K562 (cell line): ENCODE measurements at regions not wholly inside any gene's neighbourhood (a gene's known extent, or its start where the extent isn't known, plus 50 kb on each side); places are given as distances from the start of the nearest gene placed in this dataset.

Source experiments
- ATAC-seq: fragments of 200-7000 bp; cut with Tn5 transposase; 3 replicates; pipeline ENCODE4 v1.9.1; 2020; ENCODE audit warnings: moderate library complexity
- BruUV-seq: library from RNA; stranded (reverse); fragments of 400-500 nt; replicated peaks from 2 replicates; lab custom pipeline; 2021; lab: Mats Ljungman, UMichigan
- CTCF ChIA-PET: fragments of 300-600 bp; formaldehyde crosslinking; extraction: SDS; loops from one replicate; lab custom pipeline; 2021; ENCODE audit warnings: low intra/inter-chr PET ratio; lab: Yijun Ruan, JAX
- POLR2A ChIA-PET: fragments of 300-600, 350-650 bp; sonication (Branson Sonifier 250); formaldehyde crosslinking; extraction: SDS; loops from one replicate; lab custom pipeline; 2021; ENCODE audit warnings: antibody characterized with exemption, inconsistent platforms; lab: Yijun Ruan, JAX
- DNase-seq, 4 experiments: peaks; one replicate each; pipeline versions ENCODE4 v3.0.0 to v3.0.0-alpha.2; 2011 to 2018; ENCODE audit warnings: low spot score in 3 of 4, mixed read lengths in 3 of 4; ENCODE audit errors: extremely low read depth in 1 of 4
- FAIRE-seq: peaks from 2 replicates; lab custom pipeline; 2011; peaks lifted over from hg19 to GRCh38; lab: Jason Lieb, UNC
- H2AFZ ChIP-seq: 2 replicates; pipeline ENCODE4 v1.6.0; 2011; ENCODE audit warnings: low read depth, low read length, control low read depth, inconsistent platforms
- H3K27ac ChIP-seq: fragments of 200-600 bp; 3 replicates; pipeline ENCODE4 v1.8.0; 2011; ENCODE audit warnings: low read depth, mild to moderate bottlenecking, control low read depth, inconsistent platforms, low read length, moderate library complexity, mixed read lengths; ENCODE audit errors: extremely low read depth
- H3K27me3 ChIP-seq, 2 experiments: fragments of 300-600 bp in 1 of 2; 2 replicates in 1 of 2; 3 replicates in 1 of 2; pipeline versions ENCODE4 v1.6.0 to v1.8.0; 2011; ENCODE audit warnings: inconsistent platforms in 2 of 2, low read length in 2 of 2, mild to moderate bottlenecking in 1 of 2, mixed read lengths in 1 of 2, moderate library complexity in 1 of 2; ENCODE audit not compliant: control insufficient read depth in 2 of 2, insufficient read depth in 2 of 2
- H3K36me3 ChIP-seq: fragments of 300-600 bp; 3 replicates; pipeline ENCODE4 v1.8.0; 2011; ENCODE audit warnings: mild to moderate bottlenecking, low read length, inconsistent platforms; ENCODE audit not compliant: control insufficient read depth, insufficient read depth
- H3K4me1 ChIP-seq, 2 experiments: fragments of 200-600 bp in 1 of 2; replicated peaks in 1 of 2; 2 replicates in 1 of 2; 3 replicates in 1 of 2; pipeline versions ENCODE4 v1.5.1 to v1.8.0; 2011; ENCODE audit warnings: inconsistent platforms in 2 of 2, low read length in 2 of 2, mild to moderate bottlenecking in 1 of 2, mixed read lengths in 1 of 2, moderate library complexity in 1 of 2; ENCODE audit not compliant: control insufficient read depth in 2 of 2, insufficient read depth in 2 of 2
- H3K4me2 ChIP-seq: 2 replicates; pipeline ENCODE4 v1.6.1; 2011; ENCODE audit warnings: low read length, control low read depth, inconsistent platforms, mixed read lengths; ENCODE audit not compliant: insufficient read depth
- H3K4me3 ChIP-seq: fragments of 200-600 bp; sonication (generic), shearing (Covaris generic); 2 replicates; pipeline ENCODE4 v1.5.1; 2016; ENCODE audit warnings: control low read depth, inconsistent platforms
- H3K79me2 ChIP-seq: fragments of 200-600 bp; 3 replicates; pipeline ENCODE4 v1.8.0; 2011; ENCODE audit warnings: low read length, inconsistent platforms; ENCODE audit not compliant: control insufficient read depth, insufficient read depth
- H3K9ac ChIP-seq, 2 experiments: 2 replicates each; pipeline versions ENCODE4 v1.6.0 to v1.6.1; 2011; ENCODE audit warnings: low read depth in 2 of 2, low read length in 2 of 2, control low read depth in 1 of 2, inconsistent platforms in 1 of 2, mild to moderate bottlenecking in 1 of 2, mixed read lengths in 1 of 2; ENCODE audit not compliant: insufficient read depth in 1 of 2
- H3K9me1 ChIP-seq: one replicate; pipeline ENCODE4 v1.6.0; 2011; ENCODE audit warnings: inconsistent platforms, mild to moderate bottlenecking, low read length, moderate library complexity; ENCODE audit not compliant: control insufficient read depth, insufficient read depth
- H3K9me3 ChIP-seq: replicated peaks from 2 replicates; pipeline ENCODE4 v1.5.1; 2011; ENCODE audit warnings: low read depth, low read length, inconsistent platforms; ENCODE audit not compliant: control insufficient read depth, insufficient read depth
- H4K20me1 ChIP-seq: replicated peaks from 2 replicates; pipeline ENCODE4 v1.6.1; 2011; ENCODE audit warnings: low read length, inconsistent platforms, mixed read lengths; ENCODE audit not compliant: control insufficient read depth, insufficient read depth
- E2F6 ChIP-seq, 2 experiments: IDR thresholded peaks; 2 replicates each; pipeline ENCODE4 v1.6.1; 2011; ENCODE audit warnings: borderline replicate concordance in 1 of 2, control low read depth in 1 of 2, low read depth in 1 of 2, low read length in 1 of 2, mild to moderate bottlenecking in 1 of 2, mixed read lengths in 1 of 2, moderate library complexity in 1 of 2; ENCODE audit not compliant: insufficient read depth in 1 of 2, insufficient read length in 1 of 2, poor library complexity in 1 of 2, severe bottlenecking in 1 of 2; ENCODE audit errors: extremely low read depth in 1 of 2
- E2F8 ChIP-seq: fragments of 450-650 bp; IDR thresholded peaks from 2 replicates; pipeline ENCODE4 v1.7.1; 2018; ENCODE audit warnings: mild to moderate bottlenecking, low read depth; ENCODE audit not compliant: partially characterized antibody
- GTF2B ChIP-seq: IDR thresholded peaks from 2 replicates; pipeline ENCODE4 v1.6.1; 2011; ENCODE audit not compliant: insufficient read length; ENCODE audit errors: extremely low read depth
- MXD1 ChIP-seq: fragments of 250-450 bp; sonication (Bioruptor Pico); IDR thresholded peaks from 2 replicates; pipeline ENCODE4 v1.8.0; 2021; ENCODE audit warnings: borderline replicate concordance, mild to moderate bottlenecking, moderate library complexity; ENCODE audit not compliant: poor library complexity, severe bottlenecking
- NCOA6 ChIP-seq: fragments of 450-650 bp; IDR thresholded peaks from 2 replicates; pipeline ENCODE4 v1.6.1; 2017; ENCODE audit warnings: mild to moderate bottlenecking
- PTTG1 ChIP-seq: fragments of 450-650 bp; IDR thresholded peaks from 2 replicates; pipeline ENCODE4 v1.6.1; 2016; ENCODE audit warnings: low read depth, mild to moderate bottlenecking, missing genetic modification characterization, missing compliant biosample characterization
- RBM22 ChIP-seq: fragments of 200-400 bp; formaldehyde crosslinking; IDR thresholded peaks from 2 replicates; pipeline ENCODE4 v1.6.1; 2018; ENCODE audit warnings: low read length, low read depth; ENCODE audit not compliant: poor library complexity, severe bottlenecking
- ZBTB12 ChIP-seq: fragments of 250-450 bp; sonication (Bioruptor Pico); IDR thresholded peaks from 2 replicates; pipeline ENCODE4 v1.4.0; 2020
- ZFPM2 ChIP-seq: fragments of 250-450 bp; sonication (Bioruptor Pico); IDR thresholded peaks from 2 replicates; pipeline ENCODE4 v1.5.1; 2022; ENCODE audit warnings: mild to moderate bottlenecking
- ZNF699 ChIP-seq: fragments of 250-450 bp; sonication (Bioruptor Pico); IDR thresholded peaks from 2 replicates; pipeline ENCODE4 v1.8.0; 2021; ENCODE audit warnings: mild to moderate bottlenecking, moderate library complexity; ENCODE audit not compliant: insufficient replicate concordance
- WGBS: fragments of 100-300 bp; shearing (Covaris generic); methylation state at CpG from one replicate; pipeline ENCODE4 v1.1.6; 2016; ENCODE audit warnings: low coverage, mixed read lengths; ENCODE audit not compliant: insufficient coverage; ENCODE audit errors: missing lambda C conversion rate; 5-methylcytosine and 5-hydroxymethylcytosine counted together
- in situ Hi-C: fragments of 300-500 bp; cut with MboI; formaldehyde crosslinking; loops from 4 replicates; pipeline ENCODE4 v1.15.0; 2018; ENCODE audit warnings: inconsistent platforms, mixed read lengths
- intact Hi-C: fragments of 100-400 bp; cut with micrococcal nuclease; formaldehyde crosslinking; loops from 2 replicates; pipeline ENCODE4 v1.14.2; 2022

DNA sequence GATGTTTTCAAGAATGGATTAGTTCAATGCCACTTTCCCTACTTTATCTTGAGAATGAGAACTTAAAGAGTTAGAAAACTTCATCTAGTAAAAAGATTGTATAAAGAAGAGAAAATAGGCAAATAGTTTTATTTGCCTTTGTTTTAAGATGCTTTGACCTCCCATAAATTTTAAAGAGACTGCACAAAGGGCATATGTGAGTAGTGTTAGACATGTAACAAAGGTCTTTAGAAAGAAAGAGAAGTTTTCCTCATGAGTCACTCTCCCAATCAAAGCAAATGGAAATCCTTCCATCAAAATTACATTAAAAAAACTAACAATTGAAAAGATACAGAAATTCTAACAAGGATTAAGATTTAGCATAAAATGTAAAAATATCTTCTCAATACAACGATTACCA, 381.8 kb upstream of the KIF2A start:
- TF ChIP-seq E2F8 (no peak), MXD1 (no peak), ZNF699 (CRISPR knock-in tag) (no peak), PTTG1 (no peak), ZFPM2 (no peak), RBM22 (no peak), NCOA6 (no peak), GTF2B (no peak), ZBTB12 (CRISPR knock-in tag) (no peak), E2F6 (IDR thresholded peaks at IDR 0.05; ENCODE audit: borderline replicate concordance in 1 of 2, extremely low read depth in 1 of 2, insufficient read depth in 1 of 2, insufficient read length in 1 of 2, low read depth in 1 of 2, low read length in 1 of 2, poor library complexity in 1 of 2, severe bottlenecking in 1 of 2) (no peak)
- no peaks in the 10 kb centered on the region for H3K36me3 ChIP-seq
- H3K27ac ChIP-seq: no peak overlapping the region
- intact Hi-C loops (no loop called here), in situ Hi-C loops (no loop called here)
- no TSS peak for BruUV-seq
- H3K4me3 ChIP-seq: no peak overlapping the region
- DNase-seq (no peak), FAIRE-seq (no peak), ATAC-seq (no peak)
- H4K20me1 ChIP-seq: no peaks in the 10 kb centered on the region
- H3K79me2 ChIP-seq: no peaks in the 10 kb centered on the region
- no peaks in the 10 kb centered on the region for H3K9me1 ChIP-seq
- H3K4me2 ChIP-seq: no peak overlapping the region
- POLR2A ChIA-PET: no interaction called here
- no peak overlapping the region for H3K9ac ChIP-seq
- no peak overlapping the region for H2AFZ ChIP-seq
- H3K4me1 ChIP-seq: no peaks in the 10 kb centered on the region
- CTCF ChIA-PET: no interaction called here
- 0% methylated on average over 1 of the region's 1 CpG for WGBS
- H3K9me3 ChIP-seq: no peaks in the 10 kb centered on the region
- H3K27me3 ChIP-seq: no peaks in the 10 kb centered on the region
